Left ventricle myocardium inferior (tissue), 1 donor: ENCODE measurements at regions not wholly inside any gene's neighbourhood (a gene's known extent, or its start where the extent isn't known, plus 50 kb on each side); places are given as distances from the start of the nearest gene placed in this dataset.

Source experiments
- DNase-seq: peaks from one replicate; pipeline ENCODE4 v3.0.0-alpha.2; 2020
- H3K27ac ChIP-seq: fragments of 200-600 bp; replicated peaks from 2 replicates; pipeline ENCODE4 v1.8.0; 2021
- H3K27me3 ChIP-seq: fragments of 200-600 bp; 2 replicates; pipeline ENCODE4 v1.8.0; 2021; ENCODE audit warnings: low read depth
- H3K36me3 ChIP-seq: fragments of 200-600 bp; 2 replicates; pipeline ENCODE4 v1.8.0; 2021
- H3K4me1 ChIP-seq: fragments of 200-600 bp; 2 replicates; pipeline ENCODE4 v1.8.0; 2021
- H3K4me3 ChIP-seq: fragments of 200-600 bp; 2 replicates; pipeline ENCODE4 v1.8.0; 2021; ENCODE audit warnings: mild to moderate bottlenecking, moderate library complexity
- H3K9me3 ChIP-seq: fragments of 200-600 bp; replicated peaks from 2 replicates; pipeline ENCODE4 v1.8.0; 2021
- CTCF ChIP-seq: fragments of 200-600 bp; IDR thresholded peaks from 2 replicates; pipeline ENCODE4 v1.8.0; 2021; ENCODE audit warnings: antibody characterized with exemption, mild to moderate bottlenecking, borderline replicate concordance
- intact Hi-C: fragments of 100-400 bp; cut with micrococcal nuclease; formaldehyde crosslinking; loops from one replicate; pipeline ENCODE4 v1.11.0; 2022
- donor health status: DM: no; HTN: yes; CAD: no; lungs with severe emphysema.

- TF ChIP-seq CTCF, result no peak
- no peak for DNase-seq
- Histone ChIP-seq H3K4me3 (no peak overlapping the region), H3K9me3 (peaks cover 10% of the 10 kb centered on the region), H3K27me3 (no peaks in the 10 kb centered on the region), H3K27ac (no peak overlapping the region), H3K36me3 (no peaks in the 10 kb centered on the region), H3K4me1 (no peaks in the 10 kb centered on the region)
- intact Hi-C loops, result no loop called here
Observed at GRCh38 chr12:73017981-73018380, 745.8 kb downstream of the TRHDE start.

- Histone ChIP-seq H3K36me3 (no peaks in the 10 kb centered on the region), H3K27ac (no peak overlapping the region), H3K4me1 (no peaks in the 10 kb centered on the region), H3K9me3 (no peaks in the 10 kb centered on the region), H3K27me3 (no peaks in the 10 kb centered on the region), H3K4me3 (no peak overlapping the region)
- intact Hi-C loops, result no loop called here
- TF ChIP-seq CTCF, result no peak
- DNase-seq, result no peak
Observed at GRCh38 chr12:73053893-73054292, 781.7 kb downstream of the TRHDE start.

DNA sequence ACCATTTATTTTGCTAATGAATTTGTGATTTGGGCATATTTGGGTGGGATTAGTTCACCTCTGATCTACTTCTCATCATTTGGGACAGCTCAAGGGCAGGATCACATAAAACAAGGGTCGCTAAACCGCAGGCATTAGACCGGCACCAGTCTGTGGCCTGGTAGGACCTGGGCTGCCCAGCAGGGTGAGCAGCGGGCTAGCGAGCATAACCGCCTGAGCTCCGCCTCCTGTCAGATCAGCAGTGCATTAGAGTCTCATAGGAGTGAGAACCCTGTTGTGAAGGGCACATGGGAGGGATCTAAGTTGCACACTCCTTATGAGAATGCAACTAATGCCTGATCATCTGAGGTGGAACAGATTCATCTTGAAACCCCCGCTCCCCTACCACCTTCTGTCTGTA is 785.3 kb downstream of the TRHDE start:
- H3K27me3 ChIP-seq, result no peaks in the 10 kb centered on the region
- no peaks in the 10 kb centered on the region for H3K36me3 ChIP-seq
- H3K27ac ChIP-seq, result no peak overlapping the region
- H3K4me1 ChIP-seq, result no peaks in the 10 kb centered on the region
- peaks cover 10% of the 10 kb centered on the region for H3K9me3 ChIP-seq
- H3K4me3 ChIP-seq, result no peak overlapping the region
- intact Hi-C loops, result no loop called here
- no peak for DNase-seq
- no peak for TF ChIP-seq CTCF

DNA sequence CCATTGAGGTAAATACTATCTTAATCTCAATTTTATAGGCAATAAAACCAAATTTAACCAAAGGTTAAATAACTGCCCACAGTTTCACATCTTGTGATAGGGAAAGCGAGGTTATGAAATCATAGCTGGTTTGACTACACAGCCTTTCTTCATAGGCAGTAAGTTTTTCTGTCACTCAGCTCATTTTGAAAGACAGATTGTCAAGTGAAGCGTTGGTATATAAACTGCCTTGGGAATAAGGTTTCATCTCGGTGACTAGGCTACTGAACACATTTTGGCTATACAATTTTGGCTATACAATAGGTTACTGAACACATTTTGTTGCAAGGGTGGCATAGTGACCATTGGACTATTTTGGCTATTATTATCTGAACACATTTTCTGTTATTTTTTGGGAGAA is 793.7 kb downstream of the TRHDE start:
- Histone ChIP-seq H3K4me1 (no peaks in the 10 kb centered on the region), H3K4me3 (no peak overlapping the region), H3K27me3 (no peaks in the 10 kb centered on the region), H3K36me3 (no peaks in the 10 kb centered on the region), H3K9me3 (peaks cover 15% of the 10 kb centered on the region), H3K27ac (no peak overlapping the region)
- no peak for DNase-seq
- intact Hi-C loops, result no loop called here
- no peak for TF ChIP-seq CTCF

- Histone ChIP-seq H3K36me3 (no peaks in the 10 kb centered on the region), H3K4me1 (no peaks in the 10 kb centered on the region), H3K4me3 (no peak overlapping the region), H3K27ac (no peak overlapping the region), H3K27me3 (no peaks in the 10 kb centered on the region), H3K9me3 (peaks cover 18% of the 10 kb centered on the region)
- intact Hi-C loops, result no loop called here
- no peak for TF ChIP-seq CTCF
- no peak for DNase-seq
Observed at GRCh38 chr12:73067616-73068015, 795.4 kb downstream of the TRHDE start.

GRCh38 chr12:73072214-73072613 is 800.0 kb downstream of the TRHDE start:
- no peak overlapping the region for H3K4me3 ChIP-seq
- no peaks in the 10 kb centered on the region for H3K36me3 ChIP-seq
- H3K4me1 ChIP-seq, result no peaks in the 10 kb centered on the region
- peaks cover 24% of the 10 kb centered on the region for H3K9me3 ChIP-seq
- TF ChIP-seq CTCF, result no peak
- DNase-seq, result no peak
- H3K27ac ChIP-seq, result no peak overlapping the region
- intact Hi-C loops, result no loop called here
- no peaks in the 10 kb centered on the region for H3K27me3 ChIP-seq
